ENCODE measurements at regions not wholly inside any gene's neighbourhood (a gene's known extent, or its start where the extent isn't known, plus 50 kb on each side); places are given as distances from the start of the nearest gene placed in this dataset.

- TF ChIP-seq EZH2 (IDR thresholded peaks at IDR 0.05; ENCODE audit: borderline replicate concordance, low read length) (no peak), CTCF (IDR thresholded peaks at IDR 0.05; ENCODE audit: low read length) (no peak)
- H3K9me3 ChIP-seq (ENCODE audit: low read length), result no peaks in the 10 kb centered on the region
Measured at GRCh38 chr2:139217641-139218040, 437.5 kb upstream of the NXPH2 start.

GRCh38 chr2:139216435-139216834 lies 436.2 kb upstream of the NXPH2 start:
- no peaks in the 10 kb centered on the region for H3K36me3 ChIP-seq (ENCODE audit: insufficient read depth, low read length)
- no peaks in the 10 kb centered on the region for H3F3A ChIP-seq (ENCODE audit: insufficient read depth, low read length)
- no peaks in the 10 kb centered on the region for H3K9me2 ChIP-seq (ENCODE audit: low read depth, low read length)
- no peak overlapping the region for H2AFZ ChIP-seq (ENCODE audit: low read length)
- H3K79me2 ChIP-seq (ENCODE audit: insufficient read depth, low read length), result no peaks in the 10 kb centered on the region
- no peaks in the 10 kb centered on the region for H3K4me1 ChIP-seq (ENCODE audit: insufficient read depth, low read length, severe bottlenecking)
- no peak overlapping the region for H3K4me3 ChIP-seq (ENCODE audit: low read depth, low read length, poor library complexity, severe bottlenecking)
- no peak for TF ChIP-seq CTCF (IDR thresholded peaks at IDR 0.05; ENCODE audit: low read length)
- TF ChIP-seq EZH2 (IDR thresholded peaks at IDR 0.05; ENCODE audit: borderline replicate concordance, low read length), result no peak
- H4K20me1 ChIP-seq (ENCODE audit: insufficient read depth, low read length), result no peaks in the 10 kb centered on the region
- no peaks in the 10 kb centered on the region for H3K27me3 ChIP-seq (ENCODE audit: insufficient read depth, low read length)
- H3K4me2 ChIP-seq (ENCODE audit: low read length), result no peak overlapping the region
- no peak overlapping the region for H3K9ac ChIP-seq (ENCODE audit: low read length)
- no peaks in the 10 kb centered on the region for H3K9me3 ChIP-seq (ENCODE audit: low read length)
- H3K27ac ChIP-seq (ENCODE audit: low read depth, low read length, poor library complexity, severe bottlenecking), result no peak overlapping the region

More at GRCh38 chr2:139217641-139218040, 437.5 kb upstream of the NXPH2 start:
- H3F3A ChIP-seq (ENCODE audit: insufficient read depth, low read length), result no peaks in the 10 kb centered on the region
- no peaks in the 10 kb centered on the region for H4K20me1 ChIP-seq (ENCODE audit: insufficient read depth, low read length)
- no peaks in the 10 kb centered on the region for H3K36me3 ChIP-seq (ENCODE audit: insufficient read depth, low read length)
- no peak overlapping the region for H3K27ac ChIP-seq (ENCODE audit: low read depth, low read length, poor library complexity, severe bottlenecking)
- H3K27me3 ChIP-seq (ENCODE audit: insufficient read depth, low read length), result no peaks in the 10 kb centered on the region
- no peaks in the 10 kb centered on the region for H3K4me1 ChIP-seq (ENCODE audit: insufficient read depth, low read length, severe bottlenecking)
- H3K9me2 ChIP-seq (ENCODE audit: low read depth, low read length), result no peaks in the 10 kb centered on the region
- no peak overlapping the region for H3K4me2 ChIP-seq (ENCODE audit: low read length)
- H3K9ac ChIP-seq (ENCODE audit: low read length), result no peak overlapping the region
- no peaks in the 10 kb centered on the region for H3K79me2 ChIP-seq (ENCODE audit: insufficient read depth, low read length)
- no peak overlapping the region for H3K4me3 ChIP-seq (ENCODE audit: low read depth, low read length, poor library complexity, severe bottlenecking)
- no peak overlapping the region for H2AFZ ChIP-seq (ENCODE audit: low read length)

DNA sequence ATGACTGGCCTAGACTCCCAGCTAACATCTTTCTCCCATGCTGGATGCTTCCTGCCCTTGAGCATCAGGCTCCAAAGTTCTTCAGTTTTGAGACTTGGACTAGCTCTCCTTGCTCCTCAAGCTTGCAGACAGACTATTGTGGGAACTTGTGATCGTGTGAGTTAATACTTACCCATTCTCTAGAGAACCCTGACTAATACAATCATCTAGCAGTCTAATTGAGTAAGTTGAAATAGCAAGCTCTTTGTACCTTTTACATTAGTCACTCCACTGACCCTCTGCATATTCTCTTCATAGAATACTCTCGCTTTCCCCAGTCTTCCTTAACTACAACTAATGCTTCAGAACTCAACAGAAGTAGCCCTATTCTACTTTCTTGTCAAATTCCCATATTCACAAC lies 434.6 kb upstream of the NXPH2 start:
- no peaks in the 10 kb centered on the region for H3K36me3 ChIP-seq (ENCODE audit: insufficient read depth, low read length)
- H3K9me2 ChIP-seq (ENCODE audit: low read depth, low read length), result no peaks in the 10 kb centered on the region
- H3F3A ChIP-seq (ENCODE audit: insufficient read depth, low read length), result no peaks in the 10 kb centered on the region
- no peaks in the 10 kb centered on the region for H3K79me2 ChIP-seq (ENCODE audit: insufficient read depth, low read length)
- no peaks in the 10 kb centered on the region for H3K4me1 ChIP-seq (ENCODE audit: insufficient read depth, low read length, severe bottlenecking)
- no peak overlapping the region for H3K4me2 ChIP-seq (ENCODE audit: low read length)
- H3K27ac ChIP-seq (ENCODE audit: low read depth, low read length, poor library complexity, severe bottlenecking), result no peak overlapping the region
- no peaks in the 10 kb centered on the region for H3K27me3 ChIP-seq (ENCODE audit: insufficient read depth, low read length)
- no peaks in the 10 kb centered on the region for H3K9me3 ChIP-seq (ENCODE audit: low read length)
- H3K9ac ChIP-seq (ENCODE audit: low read length), result no peak overlapping the region
- H4K20me1 ChIP-seq (ENCODE audit: insufficient read depth, low read length), result no peaks in the 10 kb centered on the region
- TF ChIP-seq CTCF (IDR thresholded peaks at IDR 0.05; ENCODE audit: low read length), result no peak
- TF ChIP-seq EZH2 (IDR thresholded peaks at IDR 0.05; ENCODE audit: borderline replicate concordance, low read length), result no peak
- no peak overlapping the region for H3K4me3 ChIP-seq (ENCODE audit: low read depth, low read length, poor library complexity, severe bottlenecking)
- H2AFZ ChIP-seq (ENCODE audit: low read length), result no peak overlapping the region

All from OCI-LY1 (cell line).